Right lobe of liver (tissue), 4 donors: ENCODE measurements at regions not wholly inside any gene's neighbourhood (a gene's known extent, or its start where the extent isn't known, plus 50 kb on each side); places are given as distances from the start of the nearest gene placed in this dataset.

Source experiments
- CTCF ChIP-seq, 4 donors: fragments of 200-600 bp in 3 of 4; fragments of 450-650 bp in 1 of 4; IDR thresholded peaks; one replicate each; pipeline versions ENCODE4 v1.5.1 to v1.8.0; 2016 to 2022; ENCODE audit warnings: antibody characterized with exemption in 4 of 4, mild to moderate bottlenecking in 2 of 4
- POLR2A ChIP-seq: fragments of 450-650 bp; IDR thresholded peaks from one replicate; pipeline ENCODE4 v1.6.1; 2017; ENCODE audit warnings: antibody characterized with exemption, mild to moderate bottlenecking
- donor health status: DM: no; HTN: no; CAD: no.
- donor health status: DM: no; HTN: no; CAD: no.
- donor health status: DM: no; HTN: yes; CAD: no.

GRCh38 chr12:93130366-93131054, 201.4 kb upstream of the EEA1 start:
- TF ChIP-seq CTCF (IDR thresholded peaks at IDR 0.05) (no peak), POLR2A (no peak)
